PC-9 (cell line): ENCODE measurements at regions not wholly inside any gene's neighbourhood (a gene's known extent, or its start where the extent isn't known, plus 50 kb on each side); places are given as distances from the start of the nearest gene placed in this dataset.
"Not testable (repeated sequence)": the region's sequence is repeated elsewhere in the genome, so short reads cannot be mapped to it uniquely, and the experiment has no call there.

ENCODE experiments used
- BruUV-seq: library from RNA; stranded (reverse); fragments of 400-500 nt; replicated peaks from 2 replicates; lab custom pipeline; 2021; lab: Mats Ljungman, UMichigan
- CTCF ChIA-PET: fragments of 300-600 bp; sonication (Branson Sonifier 250); formaldehyde crosslinking; loops from one replicate; lab custom pipeline; 2022; ENCODE audit warnings: antibody characterized with exemption; lab: Charles Lee
- POLR2A ChIA-PET: fragments of 300-600 bp; sonication (Branson Sonifier 250); formaldehyde crosslinking; loops from one replicate; lab custom pipeline; 2022; ENCODE audit warnings: antibody characterized with exemption; ENCODE audit not compliant: unreplicated experiment; lab: Charles Lee
- DNase-seq, 2 experiments: peaks; one replicate each; pipeline versions ENCODE4 v3.0.0 to v3.0.0-alpha.2; 2015 to 2022; ENCODE audit warnings: mixed read lengths in 1 of 2
- H2AFZ ChIP-seq: fragments of 200-600 bp; sonication (generic); 2 replicates; pipeline ENCODE4 v1.8.1; 2017; ENCODE audit warnings: antibody characterized with exemption
- H3F3A ChIP-seq: fragments of 200-600 bp; sonication (generic); 2 replicates; pipeline ENCODE4 v1.8.1; 2017; ENCODE audit warnings: antibody characterized with exemption, mild to moderate bottlenecking, low read depth; ENCODE audit not compliant: insufficient read depth
- H3K27ac ChIP-seq: fragments of 200-600 bp; sonication (generic); 2 replicates; pipeline ENCODE4 v1.6.1; 2016; ENCODE audit warnings: mixed run types
- H3K27me3 ChIP-seq: fragments of 200-600 bp; sonication (generic); 2 replicates; pipeline ENCODE4 v1.6.1; 2016; ENCODE audit warnings: low read depth, mixed run types; ENCODE audit not compliant: insufficient read depth
- H3K36me3 ChIP-seq: fragments of 200-600 bp; sonication (generic); 2 replicates; pipeline ENCODE4 v1.6.1; 2016; ENCODE audit warnings: low read depth, mixed run types
- H3K4me1 ChIP-seq: fragments of 200-600 bp; sonication (generic); replicated peaks from 2 replicates; pipeline ENCODE4 v1.6.1; 2016; ENCODE audit warnings: mixed run types; ENCODE audit not compliant: insufficient read depth
- H3K4me2 ChIP-seq: fragments of 200-600 bp; sonication (generic); 2 replicates; pipeline ENCODE4 v1.6.1; 2017; ENCODE audit warnings: mixed run types
- H3K4me3 ChIP-seq: fragments of 200-600 bp; sonication (generic); 2 replicates; pipeline ENCODE4 v1.6.1; 2016; ENCODE audit warnings: mixed run types
- H3K79me2 ChIP-seq: fragments of 200-600 bp; sonication (generic); 2 replicates; pipeline ENCODE4 v1.6.1; 2017; ENCODE audit warnings: low read depth, mixed run types
- H3K9me2 ChIP-seq: fragments of 200-600 bp; sonication (generic); 2 replicates; pipeline ENCODE4 v1.8.1; 2017; ENCODE audit warnings: mild to moderate bottlenecking; ENCODE audit not compliant: insufficient read depth
- H3K9me3 ChIP-seq: fragments of 200-600 bp; sonication (generic); 2 replicates; pipeline ENCODE4 v1.8.1; 2016; ENCODE audit warnings: low read depth; ENCODE audit not compliant: insufficient read depth
- H4K20me1 ChIP-seq: fragments of 200-600 bp; sonication (generic); 2 replicates; pipeline ENCODE4 v1.8.1; 2017; ENCODE audit not compliant: insufficient read depth
- CTCF ChIP-seq: fragments of 200-600 bp; sonication (generic); conservative IDR thresholded peaks from 2 replicates; pipeline ENCODE4 v1.6.1; 2017; ENCODE audit warnings: mixed run types, antibody characterized with exemption, mild to moderate bottlenecking, moderate library complexity
- EZH2 ChIP-seq: fragments of 200-600 bp; sonication (generic); IDR thresholded peaks from 2 replicates; pipeline ENCODE4 v1.8.0; 2017; ENCODE audit warnings: antibody characterized with exemption, low read depth
- intact Hi-C: fragments of 100-400 bp; cut with micrococcal nuclease; formaldehyde crosslinking; loops from one replicate; pipeline ENCODE4 v1.10.0; 2022; ENCODE audit not compliant: unreplicated experiment

- H4K20me1 ChIP-seq, result no peaks in the 10 kb centered on the region; the same call in 1 of the 2 replicates
- no peak overlapping the region for H3K27ac ChIP-seq
- no peaks in the 10 kb centered on the region for H3K27me3 ChIP-seq
- CTCF ChIA-PET, result no interaction called here
- POLR2A ChIA-PET, result no interaction called here
- H3K4me2 ChIP-seq, result no peak overlapping the region
- no peaks in the 10 kb centered on the region for H3F3A ChIP-seq
- no TSS peak for BruUV-seq
- intact Hi-C loops, result no loop called here
- H2AFZ ChIP-seq, result no peak overlapping the region
- no peaks in the 10 kb centered on the region for H3K36me3 ChIP-seq
- no peaks in the 10 kb centered on the region for H3K9me3 ChIP-seq
- no peaks in the 10 kb centered on the region for H3K4me1 ChIP-seq
- DNase-seq, result no peak
- H3K79me2 ChIP-seq, result no peaks in the 10 kb centered on the region
- no peaks in the 10 kb centered on the region for H3K9me2 ChIP-seq
- TF ChIP-seq EZH2 (no peak), CTCF (no peak)
- no peak overlapping the region for H3K4me3 ChIP-seq
Measured at GRCh38 chrX:142295190-142295589, 90.1 kb upstream of the MAGEC2 start.

- POLR2A ChIA-PET, DNase-seq, H3K9me3 ChIP-seq, H3K27ac ChIP-seq, H2AFZ ChIP-seq, H4K20me1 ChIP-seq, H3K4me1 ChIP-seq, H3K4me2 ChIP-seq, CTCF ChIA-PET, H3K36me3 ChIP-seq, H3K4me3 ChIP-seq, H3K9me2 ChIP-seq, H3K79me2 ChIP-seq, BruUV-seq, H3F3A ChIP-seq, intact Hi-C loops: not testable (repeated sequence)
- peaks cover 50% of the 10 kb centered on the region for H3K27me3 ChIP-seq
Measured at GRCh38 chrX:142270166-142270565, 65.1 kb upstream of the MAGEC2 start.

DNA sequence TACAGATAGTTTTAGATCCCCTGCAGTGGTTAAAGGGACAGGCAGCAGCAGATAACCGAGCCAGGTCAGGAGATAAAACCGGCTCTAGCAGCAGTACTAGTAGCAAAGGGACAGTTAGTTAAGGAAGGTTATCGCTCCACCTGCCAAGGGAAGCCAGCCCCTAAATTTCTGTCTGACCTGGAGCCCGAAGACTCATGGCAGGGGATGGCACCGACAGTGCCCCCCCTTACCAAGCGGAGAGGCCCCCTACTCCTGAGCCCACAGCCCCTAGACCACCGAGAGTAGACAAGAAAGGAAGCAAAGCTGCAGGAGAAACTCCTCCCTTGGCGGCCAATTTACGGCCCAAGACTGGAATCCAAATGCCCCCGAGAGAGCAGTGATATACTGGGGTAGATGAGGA, 61.3 kb upstream of the MAGEC2 start:
- intact Hi-C loops, result no loop called here
- H3K4me3 ChIP-seq, result no peak overlapping the region
- no peaks in the 10 kb centered on the region for H3K36me3 ChIP-seq
- H3K4me2 ChIP-seq, result no peak overlapping the region
- no TSS peak for BruUV-seq
- 0 out of 2 replicates have a peak, but pooled peaks cover 4% of the 10 kb centered on the region for H3K9me2 ChIP-seq
- no peak overlapping the region for H3K27ac ChIP-seq
- H2AFZ ChIP-seq, result no peak overlapping the region
- H3K27me3 ChIP-seq, result peaks cover 50% of the 10 kb centered on the region
- CTCF ChIA-PET, result no interaction called here
- TF ChIP-seq EZH2, result no peak
- DNase-seq, result no peak
- no peaks in the 10 kb centered on the region for H3F3A ChIP-seq
- H3K4me1 ChIP-seq, result no peaks in the 10 kb centered on the region
- no peaks in the 10 kb centered on the region for H3K9me3 ChIP-seq
- POLR2A ChIA-PET, result no interaction called here
- no peaks in the 10 kb centered on the region for H4K20me1 ChIP-seq
- no peaks in the 10 kb centered on the region for H3K79me2 ChIP-seq

DNA sequence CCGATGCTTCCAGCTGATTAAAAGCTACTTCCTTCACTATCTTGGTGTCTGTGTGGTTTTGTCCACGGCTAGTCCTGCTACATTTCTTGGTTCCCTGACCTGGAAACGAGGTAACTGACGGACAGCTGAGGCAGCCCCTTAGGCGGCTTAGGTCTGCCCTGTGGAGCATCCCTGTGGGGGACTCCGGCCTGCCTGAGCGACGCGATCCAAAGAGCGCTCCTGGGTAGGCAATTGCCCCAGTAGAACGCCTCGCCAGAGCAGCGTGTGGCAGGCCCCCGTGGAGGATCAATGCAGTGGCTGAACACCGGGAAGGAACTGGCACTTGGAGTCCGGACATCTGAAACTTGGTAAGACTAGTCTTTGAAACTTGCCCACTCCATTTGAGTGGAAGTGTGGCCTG, 60.5 kb upstream of the MAGEC2 start:
- BruUV-seq, H3K27ac ChIP-seq, H3F3A ChIP-seq, H3K79me2 ChIP-seq, H3K9me2 ChIP-seq, H3K4me1 ChIP-seq, H3K4me2 ChIP-seq, H2AFZ ChIP-seq, intact Hi-C loops, DNase-seq, POLR2A ChIA-PET, H3K36me3 ChIP-seq, H3K9me3 ChIP-seq, H3K4me3 ChIP-seq, CTCF ChIA-PET, H4K20me1 ChIP-seq: not testable (repeated sequence)
- H3K27me3 ChIP-seq, result peaks cover 50% of the 10 kb centered on the region
